Stimulated activated CD8-positive, alpha-beta memory T cell treated with anti-CD3 and anti-CD28 coated beads, Interleukin-15, amount 100 ng/mL, for 4 hours (primary cell): ENCODE measurements at regions not wholly inside any gene's neighbourhood (a gene's known extent, or its start where the extent isn't known, plus 50 kb on each side); places are given as distances from the start of the nearest gene placed in this dataset.

Source experiments
- DNase-seq, 2 donors: peaks; one replicate each; pipeline ENCODE4 v3.0.0-alpha.2; 2020; ENCODE audit warnings: low read depth in 2 of 2

DNA sequence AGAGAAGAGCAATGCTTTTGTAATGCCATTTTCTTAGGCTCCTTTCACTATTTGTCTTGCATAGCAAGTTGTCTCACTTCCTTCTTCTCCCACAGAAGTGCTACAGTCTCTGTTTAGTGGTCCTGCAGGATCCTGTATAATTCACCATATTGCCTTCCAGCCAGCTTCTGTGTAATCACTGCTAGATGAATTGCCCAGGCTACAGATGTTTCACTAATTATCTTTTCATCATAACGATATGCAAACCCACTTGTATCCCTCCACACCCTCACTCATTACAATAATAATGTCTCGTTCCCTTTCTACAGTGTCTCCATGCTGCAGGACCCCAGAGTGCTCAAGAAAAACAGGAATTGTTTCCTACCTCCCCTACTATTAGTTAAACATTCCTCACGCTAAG is 402.9 kb downstream of the TBL1XR1 start:
- DNase-seq, result no peak

DNA sequence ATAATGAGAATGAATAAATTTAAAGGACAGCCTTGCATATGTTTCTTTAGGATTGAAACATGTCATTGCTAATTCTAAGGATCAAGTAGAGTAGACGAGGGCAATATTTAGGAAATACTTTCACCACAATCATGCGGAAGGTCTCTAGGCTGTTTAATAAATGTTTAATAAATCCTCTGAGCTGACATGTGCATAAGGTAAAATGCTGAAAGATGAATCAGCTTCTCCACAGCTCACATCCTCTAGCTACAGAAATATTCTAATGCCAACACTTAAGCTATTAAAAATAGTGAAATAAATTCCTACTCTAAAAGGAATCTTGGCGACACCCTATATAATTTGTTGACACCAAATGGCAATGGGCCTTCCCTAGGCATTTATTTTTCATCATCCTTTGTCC is 407.3 kb downstream of the TBL1XR1 start:
- no peak for DNase-seq

DNA sequence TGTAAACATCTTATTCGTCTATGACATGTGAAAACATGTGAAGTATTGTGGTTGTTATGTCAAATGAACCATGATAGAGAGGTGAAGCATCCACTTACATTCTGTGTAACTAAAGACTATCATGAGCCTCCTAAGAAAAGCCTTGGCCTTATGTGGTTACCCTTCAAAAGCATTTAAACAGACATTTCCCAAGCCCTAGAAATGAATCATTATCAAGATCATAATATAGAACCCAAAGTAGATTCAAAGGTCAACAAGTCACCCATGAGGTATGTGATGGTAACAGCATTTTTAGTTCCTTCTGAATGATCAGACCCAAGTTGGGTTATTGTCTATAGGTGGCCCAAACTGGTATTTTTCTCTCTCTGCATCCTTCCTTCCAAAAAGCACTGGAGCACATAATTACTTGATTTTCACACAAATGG is 408.0 kb downstream of the TBL1XR1 start:
- no peak for DNase-seq

DNA sequence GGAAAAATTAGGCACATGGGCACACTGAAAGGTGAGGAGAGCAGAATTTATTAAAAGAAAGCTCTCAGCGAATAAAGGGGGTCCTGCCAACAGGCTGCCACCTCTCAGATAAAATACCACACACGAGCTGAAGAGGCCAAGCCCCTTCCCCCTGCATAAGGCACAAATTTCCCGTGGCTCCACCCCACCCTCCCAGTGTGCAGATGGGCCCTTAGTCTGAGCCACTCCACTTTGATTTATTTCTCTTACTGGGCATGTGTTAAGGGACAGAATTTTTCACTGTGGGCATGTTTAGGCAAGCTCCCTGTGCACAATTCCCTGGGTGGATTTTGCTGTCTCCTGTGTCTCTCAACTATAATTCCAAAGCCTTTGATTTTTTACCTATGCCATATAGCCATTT is 409.8 kb downstream of the TBL1XR1 start:
- no peak for DNase-seq

- DNase-seq, result no peak
Measured at GRCh38 chr3:176785171-176785570, 412.1 kb downstream of the TBL1XR1 start.

- DNase-seq, result no peak
Measured at GRCh38 chr3:176780766-176781165, 416.5 kb downstream of the TBL1XR1 start.

GRCh38 chr3:176776622-176777175 is 420.6 kb downstream of the TBL1XR1 start:
- no peak for DNase-seq

GRCh38 chr3:176769547-176770190 is 427.6 kb downstream of the TBL1XR1 start:
- no peak for DNase-seq

DNA sequence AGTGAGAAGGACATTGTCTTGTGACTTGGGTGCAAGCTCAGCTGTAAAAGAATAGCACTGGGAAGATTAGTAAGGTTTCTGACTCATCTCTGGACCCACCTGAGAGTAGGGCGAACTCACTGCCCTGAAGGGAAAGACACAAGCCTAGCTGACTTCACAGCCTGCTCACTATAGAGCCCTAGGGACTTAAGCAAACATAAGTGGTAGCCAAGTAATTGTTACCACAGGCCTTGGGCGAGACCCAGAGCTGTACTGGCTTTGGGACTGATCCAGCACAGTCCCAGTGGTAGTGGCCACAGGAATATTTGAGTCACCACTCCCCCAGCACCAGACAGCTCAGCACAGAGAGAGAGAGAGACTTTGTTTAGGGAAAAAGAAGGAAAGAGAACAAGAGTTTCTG is 429.9 kb downstream of the TBL1XR1 start:
- no peak for DNase-seq

DNA sequence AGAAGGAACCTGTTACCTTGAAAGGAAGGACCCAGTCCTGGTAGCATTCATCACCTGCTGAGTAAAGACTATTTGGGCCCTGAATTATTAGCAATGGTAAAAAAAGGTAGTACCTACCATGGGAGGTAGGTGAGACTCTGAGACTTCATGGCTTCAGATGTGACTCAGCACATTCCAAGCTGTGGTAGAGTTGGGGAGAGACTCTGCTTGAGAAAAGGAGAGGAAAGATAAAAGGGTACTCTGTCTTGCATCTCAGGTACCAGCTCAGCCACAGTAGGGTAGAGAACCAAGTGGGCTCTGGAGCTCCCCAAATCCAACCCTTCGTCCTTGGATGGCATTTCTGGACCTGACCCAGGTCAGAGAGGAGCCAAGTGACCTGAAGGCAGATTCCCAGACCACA is 430.4 kb downstream of the TBL1XR1 start:
- no peak for DNase-seq

- DNase-seq, result no peak
Measured at GRCh38 chr3:176765382-176765900, 431.8 kb downstream of the TBL1XR1 start.

DNA sequence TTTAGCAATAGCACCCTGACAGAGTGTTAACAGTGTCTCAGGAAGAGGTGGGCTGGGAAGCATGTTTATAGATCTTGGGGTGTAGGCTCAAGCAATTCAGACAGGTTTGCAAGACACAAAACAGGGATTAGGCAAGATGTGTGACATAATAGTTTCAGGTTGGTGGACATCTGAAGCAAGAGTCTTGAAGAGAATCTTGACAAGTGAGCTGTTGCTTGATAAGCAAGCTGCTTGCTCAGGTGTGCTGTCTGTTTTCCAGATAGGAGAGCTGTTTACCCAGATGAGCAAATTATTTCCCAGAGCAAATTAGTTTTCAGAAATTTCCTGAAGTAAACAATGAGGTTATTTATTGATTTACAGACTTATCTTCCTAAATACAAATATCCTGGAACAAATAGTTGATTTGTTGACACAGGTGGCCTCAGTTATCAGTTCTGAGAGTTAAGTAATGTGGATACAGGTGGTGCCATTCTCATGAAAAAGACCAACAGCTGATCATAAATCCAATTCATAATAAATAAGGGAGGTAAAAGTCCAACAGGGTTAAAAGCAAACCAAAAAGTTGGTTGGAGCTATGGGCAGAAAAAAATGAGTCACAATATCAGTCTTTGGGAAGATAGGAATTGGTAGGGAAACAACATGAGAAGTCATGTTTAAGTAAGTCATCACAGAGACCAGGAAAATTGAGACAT is 437.3 kb downstream of the TBL1XR1 start:
- DNase-seq, result no peak

GRCh38 chr3:176757429-176757828 is 439.9 kb downstream of the TBL1XR1 start:
- no peak for DNase-seq

DNA sequence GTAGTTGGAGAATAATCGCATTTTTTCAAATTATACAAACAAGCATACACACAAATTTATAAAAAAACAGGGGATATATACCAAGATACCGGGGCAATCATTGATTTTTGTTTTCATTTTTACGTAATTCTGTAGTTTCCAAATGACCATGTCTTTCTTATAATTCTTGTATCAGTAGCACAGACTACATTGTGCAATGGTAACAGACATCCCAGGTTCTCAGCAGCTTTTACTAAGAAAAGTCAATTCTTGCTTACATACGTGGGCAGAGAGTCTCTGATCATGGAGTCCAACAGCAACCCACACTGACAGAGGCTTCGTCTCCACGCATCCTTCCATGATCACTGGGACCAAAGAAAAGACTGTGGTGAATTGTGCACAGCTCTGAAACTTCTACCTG is 441.3 kb downstream of the TBL1XR1 start:
- no peak for DNase-seq

DNA sequence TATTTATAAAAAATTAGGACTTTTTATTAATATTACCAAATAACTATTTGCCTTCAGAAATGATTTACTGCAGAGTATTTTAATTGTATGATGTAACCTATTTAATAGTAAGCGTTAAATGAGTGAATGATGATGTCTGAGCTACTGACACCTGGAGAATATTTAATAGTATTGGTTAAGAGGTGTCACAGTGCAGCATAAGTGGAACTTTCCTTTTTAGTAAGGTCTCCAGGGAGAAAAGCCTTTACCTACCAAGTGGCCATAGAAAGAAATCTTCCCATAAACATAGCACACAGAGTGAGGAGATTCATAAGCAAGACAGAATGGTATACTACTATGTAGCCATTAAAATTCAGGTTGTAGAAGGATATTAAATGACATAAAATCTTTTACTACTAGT is 441.7 kb downstream of the TBL1XR1 start:
- DNase-seq, result no peak

- no peak for DNase-seq
Measured at GRCh38 chr3:176741664-176742047, 455.6 kb downstream of the TBL1XR1 start.

DNA sequence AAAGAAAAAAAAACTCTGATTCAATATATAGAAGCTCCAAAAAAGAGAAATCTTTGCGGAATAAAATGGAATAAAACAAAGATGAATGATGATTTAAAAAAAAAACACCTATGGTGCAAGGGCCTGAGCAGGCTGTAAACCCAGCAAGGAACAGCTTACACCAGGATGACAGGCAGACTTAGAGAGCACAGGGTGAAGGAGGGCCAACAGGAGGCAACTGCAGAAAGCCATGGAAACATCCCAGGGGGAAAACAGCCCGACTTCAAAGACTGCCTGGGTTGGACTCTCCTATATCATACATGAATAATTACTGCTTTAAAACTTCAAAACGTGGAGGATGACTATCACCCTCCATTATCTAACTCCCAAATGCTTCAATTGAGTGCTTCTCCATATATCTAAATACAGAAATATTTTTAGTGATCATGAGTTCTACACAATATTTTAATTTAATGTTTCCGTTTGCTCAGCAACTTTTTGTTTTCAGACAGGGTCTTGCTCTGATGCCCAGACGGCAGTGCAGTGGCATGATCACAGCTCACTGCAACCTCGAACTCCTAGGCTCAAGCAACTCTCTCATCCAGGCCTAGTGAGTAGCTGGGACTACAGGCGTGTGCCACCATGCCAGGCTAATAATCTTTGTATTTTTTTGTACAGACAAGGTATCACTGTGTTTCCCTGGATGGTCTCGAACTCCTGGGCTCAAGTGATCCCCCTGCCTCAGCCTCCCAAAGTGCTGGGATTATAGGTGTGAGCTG is 456.2 kb downstream of the TBL1XR1 start:
- DNase-seq, result no peak

GRCh38 chr3:176739159-176739558 is 458.1 kb downstream of the TBL1XR1 start:
- no peak for DNase-seq

DNA sequence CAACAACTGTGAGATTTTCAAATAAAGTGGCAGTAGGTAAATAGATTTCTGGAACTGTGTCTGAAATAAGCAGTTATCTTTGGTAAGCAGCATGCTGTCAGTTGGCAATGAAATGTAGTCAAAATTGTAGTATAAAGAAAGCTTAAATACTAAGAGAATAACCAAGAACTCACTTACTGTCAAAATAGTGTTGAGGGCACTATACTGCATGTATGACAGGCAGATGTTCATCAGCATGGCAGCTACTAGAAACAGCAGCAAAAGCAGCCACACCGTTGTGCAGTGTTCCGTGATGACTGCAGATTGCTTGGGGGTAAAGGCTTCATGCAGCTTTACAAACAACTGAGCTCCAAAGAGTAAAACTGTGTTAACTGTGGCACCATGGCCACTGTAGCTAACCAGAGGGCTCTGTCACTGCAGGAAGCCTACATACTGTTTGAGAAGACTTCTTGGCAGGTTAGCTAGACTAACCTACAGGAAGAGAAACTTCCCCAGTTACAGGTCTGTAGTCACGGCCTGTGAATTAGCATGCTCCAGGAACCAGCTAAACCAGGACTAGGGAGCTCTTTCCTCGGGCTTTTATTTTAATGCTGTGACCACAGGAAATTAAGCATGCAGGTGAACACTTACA is 459.7 kb downstream of the TBL1XR1 start:
- no peak for DNase-seq

DNA sequence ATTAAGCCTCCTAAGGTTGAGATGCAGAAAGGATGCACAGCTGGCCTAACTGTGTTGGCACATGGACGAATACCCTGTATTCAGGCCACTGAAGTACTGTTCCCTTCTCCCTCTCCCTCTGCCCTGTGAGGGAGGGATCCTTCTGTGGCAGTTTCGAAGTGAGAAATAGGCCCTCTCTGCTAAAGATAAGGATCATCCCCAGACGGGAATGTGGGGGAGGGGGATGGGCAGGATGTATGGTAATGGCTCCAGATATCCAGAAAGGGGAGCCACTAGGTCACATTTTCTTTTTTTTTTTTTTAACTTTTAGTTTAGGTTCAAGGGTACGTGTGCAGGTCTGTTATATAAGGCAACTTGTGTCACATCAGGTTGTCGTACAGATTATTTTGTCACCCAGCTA is 463.1 kb downstream of the TBL1XR1 start:
- no peak for DNase-seq

GRCh38 chr3:176724394-176724759 is 472.9 kb downstream of the TBL1XR1 start:
- no peak for DNase-seq

DNA sequence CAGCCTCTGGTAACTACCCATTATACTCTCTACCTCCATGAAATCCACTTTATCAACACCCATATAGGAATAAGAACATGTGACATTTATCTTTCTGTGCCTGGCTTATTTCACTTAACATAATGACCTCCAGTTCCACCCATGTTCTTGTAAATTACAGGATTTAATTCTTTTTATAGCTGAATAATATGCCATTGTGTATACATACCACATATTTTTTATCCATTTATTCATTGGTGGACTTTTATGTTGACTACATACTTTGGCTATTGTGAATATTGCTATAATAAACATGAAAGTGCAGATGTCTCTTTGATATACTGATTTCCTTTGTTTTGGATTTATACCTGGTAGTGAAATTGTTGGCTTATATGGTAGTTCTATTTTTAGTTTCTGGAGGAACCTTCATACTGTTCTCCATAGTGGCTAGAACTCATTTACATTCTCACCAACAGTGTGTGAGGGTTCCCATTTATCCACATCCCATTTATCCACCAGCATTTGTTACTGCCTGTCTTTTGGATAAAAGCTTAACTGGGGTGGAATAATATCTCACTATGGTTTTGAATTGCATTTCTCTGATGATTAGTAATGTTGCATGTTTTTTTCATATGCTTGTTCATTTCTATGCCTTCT is 473.4 kb downstream of the TBL1XR1 start:
- no peak for DNase-seq
